NB4 (cell line): ENCODE measurements at regions not wholly inside any gene's neighbourhood (a gene's known extent, or its start where the extent isn't known, plus 50 kb on each side); places are given as distances from the start of the nearest gene placed in this dataset.

ENCODE experiments used
- DNase-seq: peaks from one replicate; pipeline ENCODE4 v3.0.0; 2010; ENCODE audit warnings: low read depth
- H3K4me3 ChIP-seq: one replicate; pipeline ENCODE4 v1.5.1; 2011; ENCODE audit warnings: mild to moderate bottlenecking, low read depth, low read length, moderate library complexity
- CTCF ChIP-seq: IDR thresholded peaks from one replicate; pipeline ENCODE4 v1.5.1; 2012; ENCODE audit warnings: low read depth, low read length
- MAX ChIP-seq: IDR thresholded peaks from 2 replicates; pipeline ENCODE4 v1.6.1; 2011; ENCODE audit warnings: low read depth, low read length
- MYC ChIP-seq: IDR thresholded peaks from 2 replicates; pipeline ENCODE4 v1.6.1; 2011; ENCODE audit warnings: low read depth, low read length
- POLR2A ChIP-seq: IDR thresholded peaks from 2 replicates; pipeline ENCODE4 v1.6.1; 2011; ENCODE audit warnings: mild to moderate bottlenecking; ENCODE audit not compliant: insufficient read length; ENCODE audit errors: extremely low read depth

GRCh38 chr3:124633524-124633923, 96.7 kb upstream of the UMPS start:
- TF ChIP-seq CTCF (no peak), POLR2A (no peak), MYC (no peak), MAX (no peak)
- H3K4me3 ChIP-seq, result no peak overlapping the region
- no peak for DNase-seq

GRCh38 chr3:124634210-124635168, 95.8 kb upstream of the UMPS start:
- DNase-seq, result no peak
- TF ChIP-seq CTCF (no peak), MAX (no peak), POLR2A (no peak), MYC (no peak)
- H3K4me3 ChIP-seq, result no peak overlapping the region

GRCh38 chr3:124635169-124635539, 95.1 kb upstream of the UMPS start:
- TF ChIP-seq POLR2A, result no peak
- no peak for TF ChIP-seq MYC
- no peak for TF ChIP-seq MAX
- TF ChIP-seq CTCF, result no peak
- no peak for DNase-seq
- no peak overlapping the region for H3K4me3 ChIP-seq

GRCh38 chr3:124636101-124636862, 94.0 kb upstream of the UMPS start:
- H3K4me3 ChIP-seq, result no peak overlapping the region
- TF ChIP-seq MYC (no peak), POLR2A (no peak), MAX (no peak), CTCF (no peak)

GRCh38 chr3:124636863-124637296, 93.4 kb upstream of the UMPS start:
- TF ChIP-seq POLR2A (no peak), MYC (no peak), CTCF (no peak), MAX (no peak)
- DNase-seq, result no peak
- no peak overlapping the region for H3K4me3 ChIP-seq

More at GRCh38 chr3:124636101-124636862, 94.0 kb upstream of the UMPS start:
- no peak for DNase-seq
